H1 (cell line): ENCODE measurements at regions not wholly inside any gene's neighbourhood (a gene's known extent, or its start where the extent isn't known, plus 50 kb on each side); places are given as distances from the start of the nearest gene placed in this dataset.

ENCODE experiments used
- CBX5 ChIP-seq: fragments of 300-800, 300-1000 bp; sonication (generic); IDR thresholded peaks from 2 replicates; pipeline ENCODE4 v1.7.1; 2016; ENCODE audit warnings: antibody characterized with exemption, low read length, low read depth
- CTBP2 ChIP-seq: IDR thresholded peaks from 2 replicates; pipeline ENCODE4 v1.7.0; 2011; ENCODE audit warnings: borderline replicate concordance, mild to moderate bottlenecking, moderate library complexity, mixed read lengths, low read length; ENCODE audit not compliant: insufficient read depth, insufficient read length
- FOSL1 ChIP-seq: IDR thresholded peaks from 2 replicates; pipeline ENCODE4 v1.6.1; 2011; ENCODE audit warnings: mild to moderate bottlenecking, low read depth, low read length, moderate library complexity; ENCODE audit not compliant: insufficient read depth
- HDAC2 ChIP-seq, 2 experiments: fragments of 300-600 bp in 1 of 2; sonication (generic) in 1 of 2; IDR thresholded peaks; 2 replicates each; pipeline ENCODE4 v1.6.1; 2011 to 2012; ENCODE audit warnings: low read depth in 2 of 2, low read length in 2 of 2, mild to moderate bottlenecking in 2 of 2, moderate library complexity in 2 of 2, borderline replicate concordance in 1 of 2, inconsistent platforms in 1 of 2
- MAFK ChIP-seq: IDR thresholded peaks from 2 replicates; pipeline ENCODE4 v1.6.1; 2012; ENCODE audit warnings: low read depth, mild to moderate bottlenecking, improper control_type of control experiment, low read length
- NRF1 ChIP-seq: IDR thresholded peaks from 2 replicates; pipeline ENCODE4 v1.6.1; 2011; ENCODE audit warnings: mild to moderate bottlenecking, low read depth, low read length, improper control_type of control experiment
- POU5F1 ChIP-seq: IDR thresholded peaks from 2 replicates; pipeline ENCODE4 v1.6.1; 2011; ENCODE audit warnings: low read depth, mild to moderate bottlenecking, low read length, moderate library complexity
- SP2 ChIP-seq: IDR thresholded peaks from 2 replicates; pipeline ENCODE4 v1.6.1; 2012; ENCODE audit warnings: mild to moderate bottlenecking, low read length, inconsistent platforms
- SP4 ChIP-seq: IDR thresholded peaks from 2 replicates; pipeline ENCODE4 v1.6.1; 2012; ENCODE audit warnings: low read length, inconsistent platforms
- TEAD4 ChIP-seq: IDR thresholded peaks from 2 replicates; pipeline ENCODE4 v1.6.1; 2012; ENCODE audit warnings: low read depth, low read length, inconsistent platforms, mixed read lengths
- TF ChIP-seq, protein P1 (sequence below), 3 experiments: IDR thresholded peaks; 1 replicate in 2 of 3; 2 replicates in 1 of 3; pipeline versions ENCODE4 v1.5.1 to v1.6.1; 2011; ENCODE audit warnings: low read length in 3 of 3, mild to moderate bottlenecking in 3 of 3, inconsistent platforms in 2 of 3, low read depth in 1 of 3, moderate library complexity in 1 of 3; ENCODE audit not compliant: insufficient read depth in 1 of 3; ENCODE audit errors: control extremely low read depth in 1 of 3

DNA sequence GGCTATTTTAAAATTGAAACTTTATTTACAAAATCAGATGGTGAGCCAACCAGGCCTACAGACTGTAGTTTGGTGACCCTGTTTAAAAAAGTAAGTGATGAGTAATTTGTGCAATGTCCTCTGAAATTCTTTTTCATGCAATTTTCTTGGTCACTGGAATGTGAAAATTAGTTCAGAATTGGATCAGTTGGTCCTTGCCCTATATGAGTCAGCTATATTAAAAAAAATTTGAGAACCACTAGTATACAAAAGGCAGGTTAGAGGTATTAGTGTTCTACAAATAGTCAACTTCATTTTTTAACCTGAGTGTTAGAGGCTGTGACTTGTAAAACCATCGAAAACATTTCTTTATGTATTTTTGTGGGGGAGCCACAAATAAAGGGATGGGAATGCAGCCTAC lies 91.1 kb upstream of the NXPH2 start (continued):
- TF ChIP-seq, protein P1, sequence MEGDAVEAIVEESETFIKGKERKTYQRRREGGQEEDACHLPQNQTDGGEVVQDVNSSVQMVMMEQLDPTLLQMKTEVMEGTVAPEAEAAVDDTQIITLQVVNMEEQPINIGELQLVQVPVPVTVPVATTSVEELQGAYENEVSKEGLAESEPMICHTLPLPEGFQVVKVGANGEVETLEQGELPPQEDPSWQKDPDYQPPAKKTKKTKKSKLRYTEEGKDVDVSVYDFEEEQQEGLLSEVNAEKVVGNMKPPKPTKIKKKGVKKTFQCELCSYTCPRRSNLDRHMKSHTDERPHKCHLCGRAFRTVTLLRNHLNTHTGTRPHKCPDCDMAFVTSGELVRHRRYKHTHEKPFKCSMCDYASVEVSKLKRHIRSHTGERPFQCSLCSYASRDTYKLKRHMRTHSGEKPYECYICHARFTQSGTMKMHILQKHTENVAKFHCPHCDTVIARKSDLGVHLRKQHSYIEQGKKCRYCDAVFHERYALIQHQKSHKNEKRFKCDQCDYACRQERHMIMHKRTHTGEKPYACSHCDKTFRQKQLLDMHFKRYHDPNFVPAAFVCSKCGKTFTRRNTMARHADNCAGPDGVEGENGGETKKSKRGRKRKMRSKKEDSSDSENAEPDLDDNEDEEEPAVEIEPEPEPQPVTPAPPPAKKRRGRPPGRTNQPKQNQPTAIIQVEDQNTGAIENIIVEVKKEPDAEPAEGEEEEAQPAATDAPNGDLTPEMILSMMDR (IDR thresholded peaks at IDR 0.05; ENCODE audit: control extremely low read depth in 1 of 3, insufficient read depth in 1 of 3, low read depth in 1 of 3, low read length in 3 of 3), result no peak
- TF ChIP-seq CTBP2 (no peak), TEAD4 (no peak), CBX5 (no peak), SP2 (no peak), HDAC2 (IDR thresholded peaks at IDR 0.05; ENCODE audit: borderline replicate concordance in 1 of 2, low read depth in 2 of 2, low read length in 2 of 2) (no peak), FOSL1 (no peak), SP4 (no peak), POU5F1 (no peak), MAFK (no peak), NRF1 (no peak)
